ENCODE measurements at regions not wholly inside any gene's neighbourhood (a gene's known extent, or its start where the extent isn't known, plus 50 kb on each side); places are given as distances from the start of the nearest gene placed in this dataset.
"Not testable (repeated sequence)": the region's sequence is repeated elsewhere in the genome, so short reads cannot be mapped to it uniquely, and the experiment has no call there.

GRCh38 chrX:121433289-121433688 lies 385.9 kb downstream of the GLUD2 start:
- Histone ChIP-seq H3F3A (ENCODE audit: insufficient read depth) (no peaks in the 10 kb centered on the region), H2AFZ (ENCODE audit: low read depth, low read length, severe bottlenecking) (no peak overlapping the region), H3K9ac (ENCODE audit: low read length) (no peak overlapping the region), H3K79me2 (ENCODE audit: insufficient read depth, low read length) (no peaks in the 10 kb centered on the region), H3K27ac (ENCODE audit: low read depth, low read length) (no peak overlapping the region), H3K9me2 (replicated peaks; ENCODE audit: insufficient read depth, low read length) (no peaks in the 10 kb centered on the region), H3K36me3 (ENCODE audit: low read length) (no peaks in the 10 kb centered on the region), H3K4me3 (ENCODE audit: insufficient read depth, low read length, poor library complexity, severe bottlenecking) (no peak overlapping the region), H4K20me1 (ENCODE audit: low read depth, low read length) (no peaks in the 10 kb centered on the region), H3K9me3 (ENCODE audit: insufficient read depth, low read length) (no peaks in the 10 kb centered on the region), H3K27me3 (ENCODE audit: low read length) (no peaks in the 10 kb centered on the region), H3K4me2 (ENCODE audit: low read depth, low read length, poor library complexity, severe bottlenecking) (no peak overlapping the region)
- TF ChIP-seq CTCF (IDR thresholded peaks at IDR 0.05; ENCODE audit: insufficient read depth, low read length, poor library complexity, severe bottlenecking) (no peak), EZH2phosphoT487 (conservative IDR thresholded peaks at IDR 0.05; ENCODE audit: low read length) (no peak)

DNA sequence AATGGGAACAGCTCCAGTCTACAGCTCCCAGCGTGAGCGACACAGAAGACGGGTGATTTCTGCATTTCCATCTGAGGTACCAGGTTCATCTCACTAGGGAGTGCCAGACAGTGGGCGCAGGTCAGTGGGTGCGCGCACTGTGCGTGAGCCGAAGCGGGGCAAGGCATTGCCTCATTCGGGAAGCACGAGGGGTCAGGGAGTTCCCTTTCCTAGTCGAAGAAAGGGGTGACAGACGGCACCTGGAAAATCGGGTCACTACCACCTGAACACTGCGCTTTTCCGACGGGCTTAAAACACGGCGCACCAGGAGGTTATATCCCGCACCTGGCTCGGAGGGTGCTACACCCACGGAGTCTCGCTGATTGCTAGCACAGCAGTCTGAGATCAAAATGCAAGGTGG lies 390.3 kb downstream of the GLUD2 start:
- not testable (repeated sequence) for H4K20me1 ChIP-seq (ENCODE audit: low read depth, low read length); H3K79me2 ChIP-seq (ENCODE audit: insufficient read depth, low read length); H3K9me2 ChIP-seq (replicated peaks; ENCODE audit: insufficient read depth, low read length); H3K9ac ChIP-seq (ENCODE audit: low read length); H3K27ac ChIP-seq (ENCODE audit: low read depth, low read length); H3K9me3 ChIP-seq (ENCODE audit: insufficient read depth, low read length); H3F3A ChIP-seq (ENCODE audit: insufficient read depth); H3K4me2 ChIP-seq (ENCODE audit: low read depth, low read length, poor library complexity, severe bottlenecking); H3K36me3 ChIP-seq (ENCODE audit: low read length); H3K27me3 ChIP-seq (ENCODE audit: low read length); H3K4me3 ChIP-seq (ENCODE audit: insufficient read depth, low read length, poor library complexity, severe bottlenecking); H2AFZ ChIP-seq (ENCODE audit: low read depth, low read length, severe bottlenecking)

GRCh38 chrX:121455890-121456289 lies 408.5 kb downstream of the GLUD2 start:
- Histone ChIP-seq H3K4me2 (ENCODE audit: low read depth, low read length, poor library complexity, severe bottlenecking) (peak overlapping the region; percentile 41), H4K20me1 (ENCODE audit: low read depth, low read length) (no peaks in the 10 kb centered on the region), H3K9me2 (replicated peaks; ENCODE audit: insufficient read depth, low read length) (no peaks in the 10 kb centered on the region), H3F3A (ENCODE audit: insufficient read depth) (no peaks in the 10 kb centered on the region), H3K4me3 (ENCODE audit: insufficient read depth, low read length, poor library complexity, severe bottlenecking) (no peak overlapping the region), H3K9ac (ENCODE audit: low read length) (no peak overlapping the region), H2AFZ (ENCODE audit: low read depth, low read length, severe bottlenecking) (no peak overlapping the region), H3K27ac (ENCODE audit: low read depth, low read length) (0 out of 2 replicates have a peak overlapping the region, but pooled peaks have one; percentile 32), H3K9me3 (ENCODE audit: insufficient read depth, low read length) (no peaks in the 10 kb centered on the region), H3K27me3 (ENCODE audit: low read length) (no peaks in the 10 kb centered on the region), H3K36me3 (ENCODE audit: low read length) (no peaks in the 10 kb centered on the region), H3K79me2 (ENCODE audit: insufficient read depth, low read length) (no peaks in the 10 kb centered on the region)
- TF ChIP-seq CTCF (IDR thresholded peaks at IDR 0.05; ENCODE audit: insufficient read depth, low read length, poor library complexity, severe bottlenecking) (no peak), EZH2phosphoT487 (conservative IDR thresholded peaks at IDR 0.05; ENCODE audit: low read length) (no peak)

GRCh38 chrX:121456315-121456714 lies 408.9 kb downstream of the GLUD2 start:
- TF ChIP-seq CTCF (IDR thresholded peaks at IDR 0.05; ENCODE audit: insufficient read depth, low read length, poor library complexity, severe bottlenecking): no peak
- no peak for TF ChIP-seq EZH2phosphoT487 (conservative IDR thresholded peaks at IDR 0.05; ENCODE audit: low read length)
- Histone ChIP-seq H3K27ac (ENCODE audit: low read depth, low read length) (peak overlapping the region; percentile 32; the same call in 1 of the 2 replicates), H3K4me3 (ENCODE audit: insufficient read depth, low read length, poor library complexity, severe bottlenecking) (no peak overlapping the region), H3K9ac (ENCODE audit: low read length) (no peak overlapping the region), H3K9me2 (replicated peaks; ENCODE audit: insufficient read depth, low read length) (no peaks in the 10 kb centered on the region), H4K20me1 (ENCODE audit: low read depth, low read length) (no peaks in the 10 kb centered on the region), H3K79me2 (ENCODE audit: insufficient read depth, low read length) (no peaks in the 10 kb centered on the region), H3K4me2 (ENCODE audit: low read depth, low read length, poor library complexity, severe bottlenecking) (peak overlapping the region; percentile 41), H3F3A (ENCODE audit: insufficient read depth) (no peaks in the 10 kb centered on the region), H2AFZ (ENCODE audit: low read depth, low read length, severe bottlenecking) (no peak overlapping the region), H3K36me3 (ENCODE audit: low read length) (no peaks in the 10 kb centered on the region), H3K9me3 (ENCODE audit: insufficient read depth, low read length) (no peaks in the 10 kb centered on the region), H3K27me3 (ENCODE audit: low read length) (no peaks in the 10 kb centered on the region)
